ENCODE measurements at regions not wholly inside any gene's neighbourhood (a gene's known extent, or its start where the extent isn't known, plus 50 kb on each side); places are given as distances from the start of the nearest gene placed in this dataset.
A peak's percentile ranks its signal among the peaks of the same experiment; 100 is the strongest.

DNA sequence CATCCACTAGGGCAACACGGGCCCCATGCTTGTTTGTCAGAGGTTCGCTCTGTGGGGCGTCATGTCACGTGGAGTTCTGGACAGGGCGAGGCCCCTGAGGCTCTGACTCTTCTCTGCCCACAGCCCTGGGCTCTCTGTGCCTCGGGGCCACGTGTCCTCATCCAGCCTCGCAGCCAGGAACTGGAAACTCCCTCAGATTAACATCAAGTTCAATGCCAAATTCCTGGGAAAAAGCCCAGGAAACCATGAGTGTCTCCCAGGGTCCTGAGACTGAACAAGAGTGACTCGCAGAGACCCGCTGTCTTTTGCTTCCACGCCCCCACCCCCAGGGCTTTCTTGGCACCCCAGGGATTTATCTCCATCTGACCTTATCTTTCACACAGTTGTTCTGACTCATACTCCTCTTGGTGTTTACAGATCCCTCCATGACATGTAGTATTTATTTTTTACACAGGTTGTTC is 174.0 kb upstream of the PIEZO2 start:
- Histone ChIP-seq H3K9me3 (no peaks in the 10 kb centered on the region), H3K27me3 (no peaks in the 10 kb centered on the region), H3K36me3 (no peaks in the 10 kb centered on the region), H3K4me1 (no peaks in the 10 kb centered on the region), H3K27ac (no peak overlapping the region), H3K4me3 (no peak overlapping the region)
- 43% methylated on average over 10 of the region's 11 CpGs for WGBS (ENCODE audit: insufficient coverage, low coverage, low lambda C conversion rate, missing lambda C conversion rate)
- ATAC-seq (peak in 2 of 4 donors; percentile 20 to 71), DNase-seq (no peak)
- no peak for TF ChIP-seq POLR2A (IDR thresholded peaks at IDR 0.05)
- TF ChIP-seq, protein P1, sequence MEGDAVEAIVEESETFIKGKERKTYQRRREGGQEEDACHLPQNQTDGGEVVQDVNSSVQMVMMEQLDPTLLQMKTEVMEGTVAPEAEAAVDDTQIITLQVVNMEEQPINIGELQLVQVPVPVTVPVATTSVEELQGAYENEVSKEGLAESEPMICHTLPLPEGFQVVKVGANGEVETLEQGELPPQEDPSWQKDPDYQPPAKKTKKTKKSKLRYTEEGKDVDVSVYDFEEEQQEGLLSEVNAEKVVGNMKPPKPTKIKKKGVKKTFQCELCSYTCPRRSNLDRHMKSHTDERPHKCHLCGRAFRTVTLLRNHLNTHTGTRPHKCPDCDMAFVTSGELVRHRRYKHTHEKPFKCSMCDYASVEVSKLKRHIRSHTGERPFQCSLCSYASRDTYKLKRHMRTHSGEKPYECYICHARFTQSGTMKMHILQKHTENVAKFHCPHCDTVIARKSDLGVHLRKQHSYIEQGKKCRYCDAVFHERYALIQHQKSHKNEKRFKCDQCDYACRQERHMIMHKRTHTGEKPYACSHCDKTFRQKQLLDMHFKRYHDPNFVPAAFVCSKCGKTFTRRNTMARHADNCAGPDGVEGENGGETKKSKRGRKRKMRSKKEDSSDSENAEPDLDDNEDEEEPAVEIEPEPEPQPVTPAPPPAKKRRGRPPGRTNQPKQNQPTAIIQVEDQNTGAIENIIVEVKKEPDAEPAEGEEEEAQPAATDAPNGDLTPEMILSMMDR (IDR thresholded peaks at IDR 0.05): no peak
- intact Hi-C loops (cut with DNase I): no loop called here

DNA sequence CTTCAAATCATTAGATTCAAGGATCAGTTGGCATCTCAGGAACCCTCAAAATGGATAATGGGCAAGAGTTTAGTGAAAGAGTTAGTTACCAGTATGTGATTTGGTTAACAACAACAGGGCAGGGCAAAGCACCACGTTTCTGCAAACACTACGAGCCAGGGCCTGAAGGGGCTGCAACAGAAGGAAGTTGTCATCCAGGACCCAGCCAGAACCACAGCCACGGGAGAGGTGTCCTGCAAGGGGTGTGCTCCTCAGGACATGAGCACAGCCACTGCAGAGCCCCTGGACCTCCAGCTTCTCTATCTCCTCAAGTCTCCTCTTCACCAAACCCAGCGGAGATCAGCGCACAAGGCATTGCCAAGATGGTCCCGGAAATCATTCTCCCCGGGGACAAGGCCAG is 173.3 kb upstream of the PIEZO2 start:
- Histone ChIP-seq H3K27ac (no peak overlapping the region), H3K27me3 (no peaks in the 10 kb centered on the region), H3K4me1 (no peaks in the 10 kb centered on the region), H3K36me3 (no peaks in the 10 kb centered on the region), H3K4me3 (no peak overlapping the region), H3K9me3 (no peaks in the 10 kb centered on the region)
- intact Hi-C loops (cut with DNase I): no loop called here
- 53% methylated on average over 2 of the region's 7 CpGs for WGBS (ENCODE audit: insufficient coverage, low coverage, low lambda C conversion rate, missing lambda C conversion rate)
- TF ChIP-seq, protein P1 (IDR thresholded peaks at IDR 0.05): no peak
- no peak for TF ChIP-seq POLR2A (IDR thresholded peaks at IDR 0.05)
- ATAC-seq (no peak), DNase-seq (no peak)

DNA sequence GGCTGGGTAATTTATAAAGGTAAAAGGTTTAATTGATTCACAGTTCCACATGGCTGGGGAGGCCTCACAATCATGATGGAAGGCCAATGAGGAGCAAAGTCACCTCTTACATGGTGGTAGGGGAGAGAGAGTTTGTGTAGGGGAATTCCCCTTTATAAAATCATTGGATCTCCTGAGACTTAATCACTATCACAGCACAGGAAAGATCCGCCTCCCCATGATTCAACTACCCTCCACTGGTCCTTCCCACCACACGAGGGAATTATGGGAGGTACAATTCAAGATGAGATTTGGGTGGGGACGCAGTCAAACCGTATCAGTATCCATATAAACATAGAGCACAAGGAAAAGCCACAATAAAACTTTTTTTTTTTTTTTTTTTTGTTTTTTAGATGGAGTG is 172.6 kb upstream of the PIEZO2 start:
- no peak overlapping the region for H3K27ac ChIP-seq
- ATAC-seq (no peak), DNase-seq (no peak)
- H3K36me3 ChIP-seq: no peaks in the 10 kb centered on the region
- H3K27me3 ChIP-seq: no peaks in the 10 kb centered on the region
- no peaks in the 10 kb centered on the region for H3K9me3 ChIP-seq
- TF ChIP-seq POLR2A (IDR thresholded peaks at IDR 0.05): no peak
- TF ChIP-seq, protein P1 (IDR thresholded peaks at IDR 0.05): no peak
- 66% methylated on average over 4 of the region's 4 CpGs for WGBS (ENCODE audit: insufficient coverage, low coverage, low lambda C conversion rate, missing lambda C conversion rate)
- no peaks in the 10 kb centered on the region for H3K4me1 ChIP-seq
- no peak overlapping the region for H3K4me3 ChIP-seq
- intact Hi-C loops (cut with DNase I): no loop called here

DNA sequence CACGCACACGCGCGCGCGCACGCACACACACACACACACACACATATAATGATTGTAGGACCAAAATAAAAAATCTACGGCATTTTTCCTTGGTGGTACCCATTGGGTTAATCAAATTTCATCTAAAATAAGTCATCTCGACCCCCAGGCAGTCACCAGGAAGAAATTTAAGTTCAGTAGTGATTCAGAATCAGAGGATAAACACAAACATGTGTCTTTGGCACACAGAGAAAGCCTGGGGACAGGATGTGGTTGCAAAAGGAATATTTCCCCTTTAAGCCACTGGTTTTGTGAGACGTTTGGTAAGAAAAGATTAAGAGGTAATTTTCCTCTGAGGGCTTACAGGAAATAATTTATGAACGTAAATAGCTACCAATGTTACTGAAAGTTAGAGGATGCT is 171.6 kb upstream of the PIEZO2 start:
- no peaks in the 10 kb centered on the region for H3K27me3 ChIP-seq
- TF ChIP-seq, protein P1 (IDR thresholded peaks at IDR 0.05): no peak
- TF ChIP-seq POLR2A (IDR thresholded peaks at IDR 0.05): no peak
- WGBS (ENCODE audit: insufficient coverage, low coverage, low lambda C conversion rate, missing lambda C conversion rate): 50% methylated on average over 10 of the region's 11 CpGs
- no peaks in the 10 kb centered on the region for H3K4me1 ChIP-seq
- intact Hi-C loops (cut with DNase I): no loop called here
- DNase-seq (no peak), ATAC-seq (no peak)
- H3K4me3 ChIP-seq: no peak overlapping the region
- no peaks in the 10 kb centered on the region for H3K9me3 ChIP-seq
- no peaks in the 10 kb centered on the region for H3K36me3 ChIP-seq
- H3K27ac ChIP-seq: no peak overlapping the region

DNA sequence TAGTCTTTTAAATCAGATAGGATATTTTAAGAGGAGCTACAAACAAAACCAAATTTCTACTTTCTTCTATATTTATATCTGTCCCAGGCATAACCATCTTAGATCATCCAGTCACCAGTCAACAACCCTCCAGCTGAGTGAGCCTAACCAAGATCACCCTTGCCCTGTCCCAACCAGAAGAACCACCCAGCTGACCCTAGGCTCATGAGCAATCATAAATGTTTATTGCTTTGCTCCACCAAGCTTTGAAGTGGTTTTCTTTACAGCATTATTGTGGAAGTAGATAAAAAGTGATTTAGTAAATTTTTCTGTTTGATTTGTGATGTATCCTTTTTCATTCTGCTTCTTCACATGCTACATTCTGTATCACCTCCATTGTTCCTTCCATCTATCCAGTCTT is 167.2 kb upstream of the PIEZO2 start:
- Histone ChIP-seq H3K27ac (no peak overlapping the region), H3K4me1 (no peaks in the 10 kb centered on the region), H3K9me3 (no peaks in the 10 kb centered on the region), H3K36me3 (no peaks in the 10 kb centered on the region), H3K4me3 (no peak overlapping the region), H3K27me3 (no peaks in the 10 kb centered on the region)
- ATAC-seq: no peak
- TF ChIP-seq, protein P1 (IDR thresholded peaks at IDR 0.05): no peak
- TF ChIP-seq POLR2A (IDR thresholded peaks at IDR 0.05): no peak
- intact Hi-C loops (cut with DNase I): no loop called here
- no peak for DNase-seq

Measured in right lobe of liver (tissue), 6 donors.